ENCODE measurements at regions not wholly inside any gene's neighbourhood (a gene's known extent, or its start where the extent isn't known, plus 50 kb on each side); places are given as distances from the start of the nearest gene placed in this dataset.
"Not testable (repeated sequence)": the region's sequence is repeated elsewhere in the genome, so short reads cannot be mapped to it uniquely, and the experiment has no call there.

DNA sequence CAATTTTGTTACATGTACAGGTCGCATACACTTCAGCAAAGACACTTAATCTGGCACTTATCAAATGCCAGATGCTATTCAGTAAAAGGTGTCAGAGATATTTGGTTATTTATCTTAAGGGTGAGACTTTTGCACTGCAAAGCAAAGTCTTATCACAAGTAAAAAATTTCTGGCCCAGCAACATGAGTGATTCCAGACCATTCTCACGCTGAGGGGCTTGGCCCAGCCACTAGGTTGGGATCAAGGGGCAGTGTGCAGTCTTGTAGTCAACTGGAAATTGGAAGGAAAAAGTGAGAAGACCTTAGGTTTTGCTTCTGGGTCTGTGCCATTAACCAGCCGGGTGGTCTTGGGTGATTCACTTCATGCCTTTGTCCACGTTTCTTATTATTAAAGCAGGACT is 181.6 kb downstream of the RNF144A start:
- H3K4me1 ChIP-seq (ENCODE audit: insufficient read depth, low read length, poor library complexity, severe bottlenecking): peaks cover 12% of the 10 kb centered on the region
- H3K9me3 ChIP-seq (ENCODE audit: low read depth, low read length, poor library complexity, severe bottlenecking): no peaks in the 10 kb centered on the region
- POLR2A ChIA-PET (ENCODE audit: low non-redundant PET): no interaction called here
- no peak for DNase-seq (ENCODE audit: low spot score)
- no peaks in the 10 kb centered on the region for H3K27me3 ChIP-seq (replicated peaks; ENCODE audit: insufficient read depth, low read depth, low read length, poor library complexity)
- CTCF ChIA-PET: no interaction called here
- no peak overlapping the region for H3K4me3 ChIP-seq (ENCODE audit: low read depth, low read length, poor library complexity, severe bottlenecking)
- no TSS peak for BruUV-seq (replicated peaks)
- intact Hi-C loops (cut with micrococcal nuclease; ENCODE audit: unreplicated experiment): loop anchor here (5.0 kb wide), 3 partner anchors 573 to 1663 kb away; no protein-coding TSS in a partner anchor
- H3K36me3 ChIP-seq (ENCODE audit: insufficient read depth, low read length, poor library complexity, severe bottlenecking): no peaks in the 10 kb centered on the region
- H3K27ac ChIP-seq (ENCODE audit: low read depth, low read length, poor library complexity, severe bottlenecking): no peak overlapping the region
- no peak for TF ChIP-seq EZH2 (IDR thresholded peaks at IDR 0.05; ENCODE audit: borderline replicate concordance, low read depth, low read length, poor library complexity, severe bottlenecking)
- TF ChIP-seq, protein P1, sequence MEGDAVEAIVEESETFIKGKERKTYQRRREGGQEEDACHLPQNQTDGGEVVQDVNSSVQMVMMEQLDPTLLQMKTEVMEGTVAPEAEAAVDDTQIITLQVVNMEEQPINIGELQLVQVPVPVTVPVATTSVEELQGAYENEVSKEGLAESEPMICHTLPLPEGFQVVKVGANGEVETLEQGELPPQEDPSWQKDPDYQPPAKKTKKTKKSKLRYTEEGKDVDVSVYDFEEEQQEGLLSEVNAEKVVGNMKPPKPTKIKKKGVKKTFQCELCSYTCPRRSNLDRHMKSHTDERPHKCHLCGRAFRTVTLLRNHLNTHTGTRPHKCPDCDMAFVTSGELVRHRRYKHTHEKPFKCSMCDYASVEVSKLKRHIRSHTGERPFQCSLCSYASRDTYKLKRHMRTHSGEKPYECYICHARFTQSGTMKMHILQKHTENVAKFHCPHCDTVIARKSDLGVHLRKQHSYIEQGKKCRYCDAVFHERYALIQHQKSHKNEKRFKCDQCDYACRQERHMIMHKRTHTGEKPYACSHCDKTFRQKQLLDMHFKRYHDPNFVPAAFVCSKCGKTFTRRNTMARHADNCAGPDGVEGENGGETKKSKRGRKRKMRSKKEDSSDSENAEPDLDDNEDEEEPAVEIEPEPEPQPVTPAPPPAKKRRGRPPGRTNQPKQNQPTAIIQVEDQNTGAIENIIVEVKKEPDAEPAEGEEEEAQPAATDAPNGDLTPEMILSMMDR (conservative IDR thresholded peaks at IDR 0.05; ENCODE audit: low read depth, low read length): no peak

- intact Hi-C loops (cut with micrococcal nuclease; ENCODE audit: unreplicated experiment): loop anchor here (5.0 kb wide), 3 partner anchors 573 to 1663 kb away; no protein-coding TSS in a partner anchor
- POLR2A ChIA-PET (ENCODE audit: low non-redundant PET); CTCF ChIA-PET; H3K4me3 ChIP-seq (ENCODE audit: low read depth, low read length, poor library complexity, severe bottlenecking); DNase-seq (ENCODE audit: low spot score); BruUV-seq (replicated peaks); H3K36me3 ChIP-seq (ENCODE audit: insufficient read depth, low read length, poor library complexity, severe bottlenecking); H3K27me3 ChIP-seq (replicated peaks; ENCODE audit: insufficient read depth, low read depth, low read length, poor library complexity); H3K9me3 ChIP-seq (ENCODE audit: low read depth, low read length, poor library complexity, severe bottlenecking); H3K27ac ChIP-seq (ENCODE audit: low read depth, low read length, poor library complexity, severe bottlenecking): not testable (repeated sequence)
- peaks cover 12% of the 10 kb centered on the region for H3K4me1 ChIP-seq (ENCODE audit: insufficient read depth, low read length, poor library complexity, severe bottlenecking)
These were observed 182.5 kb downstream of the RNF144A start for GRCh38 chr2:7099687-7100086.

DNA sequence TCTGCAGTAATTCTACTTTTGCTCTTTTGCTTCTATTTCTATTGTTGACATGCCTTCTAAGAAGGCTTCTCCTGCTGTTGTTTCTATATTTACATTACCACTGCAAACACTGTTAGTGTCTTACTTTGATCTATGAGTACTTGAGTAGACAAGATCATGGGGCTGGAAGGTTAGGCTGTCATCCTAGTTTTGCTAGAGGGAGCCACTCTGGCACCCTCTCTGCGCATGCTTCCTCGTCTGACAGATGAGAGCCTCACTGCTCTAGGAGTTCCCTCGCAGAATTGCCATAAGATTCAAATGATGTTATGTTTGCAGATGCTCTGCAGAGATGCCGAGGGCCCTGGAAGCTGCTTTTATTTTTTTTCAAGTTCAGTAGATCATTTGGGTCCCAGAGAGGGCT is 185.6 kb downstream of the RNF144A start:
- POLR2A ChIA-PET (ENCODE audit: low non-redundant PET): no interaction called here
- no peaks in the 10 kb centered on the region for H3K9me3 ChIP-seq (ENCODE audit: low read depth, low read length, poor library complexity, severe bottlenecking)
- H3K36me3 ChIP-seq (ENCODE audit: insufficient read depth, low read length, poor library complexity, severe bottlenecking): no peaks in the 10 kb centered on the region
- CTCF ChIA-PET: no interaction called here
- TF ChIP-seq, protein P1 (conservative IDR thresholded peaks at IDR 0.05; ENCODE audit: low read depth, low read length): no peak
- no peak for TF ChIP-seq EZH2 (IDR thresholded peaks at IDR 0.05; ENCODE audit: borderline replicate concordance, low read depth, low read length, poor library complexity, severe bottlenecking)
- intact Hi-C loops (cut with micrococcal nuclease; ENCODE audit: unreplicated experiment): no loop called here
- no TSS peak for BruUV-seq (replicated peaks)
- H3K4me3 ChIP-seq (ENCODE audit: low read depth, low read length, poor library complexity, severe bottlenecking): no peak overlapping the region
- H3K27ac ChIP-seq (ENCODE audit: low read depth, low read length, poor library complexity, severe bottlenecking): no peak overlapping the region
- DNase-seq (ENCODE audit: low spot score): no peak
- peaks cover 3% of the 10 kb centered on the region for H3K4me1 ChIP-seq (ENCODE audit: insufficient read depth, low read length, poor library complexity, severe bottlenecking)
- H3K27me3 ChIP-seq (replicated peaks; ENCODE audit: insufficient read depth, low read depth, low read length, poor library complexity): no peaks in the 10 kb centered on the region

DNA sequence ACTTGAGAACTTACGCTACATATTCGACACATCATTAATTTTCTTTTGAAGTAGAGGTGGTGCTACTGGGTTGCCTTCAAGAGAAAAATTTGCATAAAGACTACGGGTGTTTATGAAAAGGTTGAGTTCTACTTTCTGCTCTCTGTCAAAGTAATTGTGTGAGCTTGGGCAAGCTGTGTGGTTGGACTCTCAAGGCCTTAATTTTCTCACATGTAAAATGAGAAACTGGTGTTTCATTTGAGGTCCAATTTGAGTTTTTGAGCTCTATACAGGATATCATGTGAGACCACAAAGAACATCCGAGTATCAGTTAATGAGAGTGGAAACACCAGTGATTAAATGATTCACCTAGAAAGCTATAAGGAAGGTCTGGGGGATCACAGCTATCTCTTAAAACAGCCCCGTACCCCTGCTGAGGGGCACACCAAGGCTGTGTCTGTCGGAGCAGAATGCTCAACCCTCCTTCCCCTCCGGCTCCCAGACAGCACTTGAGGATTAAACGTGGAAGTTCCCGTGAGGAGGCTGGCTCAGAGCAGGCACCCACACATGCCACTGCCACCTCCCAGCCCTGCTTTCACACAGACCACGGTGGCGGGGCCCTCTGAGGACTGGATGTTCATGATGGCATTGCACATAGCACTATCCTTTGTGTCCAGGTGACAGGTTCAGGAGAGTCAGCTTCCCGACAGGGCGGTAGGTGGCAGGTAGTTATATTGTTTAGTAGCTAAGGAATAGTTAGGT is 191.8 kb downstream of the RNF144A start:
- no TSS peak for BruUV-seq (replicated peaks)
- Histone ChIP-seq H3K9me3 (ENCODE audit: low read depth, low read length, poor library complexity, severe bottlenecking) (peaks cover 3% of the 10 kb centered on the region), H3K36me3 (ENCODE audit: insufficient read depth, low read length, poor library complexity, severe bottlenecking) (no peaks in the 10 kb centered on the region), H3K27ac (ENCODE audit: low read depth, low read length, poor library complexity, severe bottlenecking) (no peak overlapping the region), H3K4me1 (ENCODE audit: insufficient read depth, low read length, poor library complexity, severe bottlenecking) (no peaks in the 10 kb centered on the region), H3K27me3 (replicated peaks; ENCODE audit: insufficient read depth, low read depth, low read length, poor library complexity) (no peaks in the 10 kb centered on the region), H3K4me3 (ENCODE audit: low read depth, low read length, poor library complexity, severe bottlenecking) (no peak overlapping the region)
- no peak for TF ChIP-seq EZH2 (IDR thresholded peaks at IDR 0.05; ENCODE audit: borderline replicate concordance, low read depth, low read length, poor library complexity, severe bottlenecking)
- TF ChIP-seq, protein P1 (conservative IDR thresholded peaks at IDR 0.05; ENCODE audit: low read depth, low read length): no peak
- intact Hi-C loops (cut with micrococcal nuclease; ENCODE audit: unreplicated experiment): no loop called here
- DNase-seq (ENCODE audit: low spot score): no peak
- ChIA-PET POLR2A (ENCODE audit: low non-redundant PET) (no interaction called here), CTCF (no interaction called here)
